Left lung (tissue), 4 donors: ENCODE measurements at regions not wholly inside any gene's neighbourhood (a gene's known extent, or its start where the extent isn't known, plus 50 kb on each side); places are given as distances from the start of the nearest gene placed in this dataset.

ENCODE experiments used
- ATAC-seq: fragments of 200-7000 bp; cut with Tn5 transposase; one replicate; pipeline ENCODE4 v1.9.1; 2020; ENCODE audit warnings: moderate library complexity
- DNase-seq, 4 donors: peaks; one replicate each; pipeline ENCODE4 v3.0.0-alpha.2; 2013 to 2020
- H3K27ac ChIP-seq, 2 donors: fragments of 200-600 bp; sonication (generic) in 1 of 2; one replicate each; pipeline versions ENCODE4 v1.5.0 to v1.8.0; 2020 to 2021
- H3K27me3 ChIP-seq, 2 donors: fragments of 200-600 bp; sonication (generic) in 1 of 2; one replicate each; pipeline versions ENCODE4 v1.5.0 to v1.8.0; 2020 to 2021
- H3K36me3 ChIP-seq, 2 donors: fragments of 200-600 bp; sonication (generic) in 1 of 2; one replicate each; pipeline versions ENCODE4 v1.5.0 to v1.8.0; 2020 to 2021
- H3K4me1 ChIP-seq, 2 donors: fragments of 200-600 bp; one replicate each; pipeline ENCODE4 v1.8.0; 2021
- H3K4me3 ChIP-seq, 2 donors: fragments of 200-600 bp; sonication (generic) in 1 of 2; one replicate each; pipeline versions ENCODE4 v1.5.0 to v1.8.0; 2020 to 2021; ENCODE audit warnings: mild to moderate bottlenecking in 1 of 2
- H3K9me3 ChIP-seq, 2 donors: fragments of 200-600 bp; sonication (generic) in 1 of 2; one replicate each; pipeline versions ENCODE4 v1.5.0 to v1.8.0; 2020 to 2021
- CTCF ChIP-seq, 2 donors: fragments of 200-600 bp; sonication (generic) in 1 of 2; IDR thresholded peaks; one replicate each; pipeline versions ENCODE4 v1.5.0 to v1.8.0; 2021; ENCODE audit warnings: antibody characterized with exemption in 2 of 2
- intact Hi-C, 2 donors: fragments of 100-400 bp; cut with DNase I; formaldehyde crosslinking; loops; one replicate each; pipeline versions ENCODE4 v1.11.2 to v1.14.2; 2022
- donor health status: DM: no; HTN: yes; CAD: no.
- donor health status: DM: no; HTN: no; CAD: no.

DNA sequence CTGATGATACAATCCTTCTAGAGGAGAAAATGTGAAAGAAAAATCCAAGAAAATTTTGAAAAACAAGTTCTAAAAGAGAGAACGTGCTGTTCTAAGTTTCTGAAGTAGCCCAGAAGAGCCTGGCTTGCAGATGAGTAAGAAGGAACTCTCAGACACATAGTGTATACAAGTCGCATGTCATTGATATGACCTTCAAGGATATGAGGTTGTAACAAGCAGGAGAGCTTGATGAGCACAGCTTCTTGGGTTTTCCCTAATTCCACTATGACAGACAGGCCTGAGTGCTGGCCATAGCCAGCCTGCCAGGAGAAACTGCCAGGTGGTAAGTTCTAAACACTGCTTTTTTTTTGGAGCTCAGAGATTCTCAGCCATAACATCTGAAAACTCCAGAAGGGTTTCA is 235.7 kb upstream of the SIX2 start:
- H3K27ac ChIP-seq: no peak overlapping the region
- no peak for ATAC-seq

DNA sequence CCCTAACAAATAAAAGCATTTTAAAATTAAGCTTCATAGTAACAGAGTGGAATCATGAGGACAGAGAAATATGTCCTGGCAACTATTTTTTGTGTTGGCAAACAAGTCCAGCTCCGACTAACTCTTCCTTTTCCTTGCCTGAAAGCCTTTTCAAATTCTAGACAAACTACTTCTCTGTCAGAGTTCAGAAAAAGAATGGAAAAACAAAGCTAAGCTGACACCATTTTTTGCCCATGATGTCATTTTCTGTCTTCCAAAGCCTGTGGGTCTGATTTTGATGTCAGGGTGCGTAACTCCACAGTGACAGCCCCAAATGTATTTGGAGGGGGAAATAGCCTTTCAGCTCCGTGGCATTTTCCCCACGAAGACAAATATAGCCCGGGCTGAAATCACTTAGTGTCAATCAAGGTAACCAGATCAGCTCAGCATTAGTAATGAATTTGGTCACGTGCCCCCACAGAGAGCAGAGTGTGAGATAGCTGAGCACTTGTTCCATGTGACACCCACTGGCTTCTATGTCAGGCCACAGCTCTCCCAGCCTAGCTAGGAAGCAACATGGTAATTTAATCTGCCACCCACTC is 233.0 kb upstream of the SIX2 start:
- Histone ChIP-seq H3K36me3 (no peaks in the 10 kb centered on the region), H3K27ac (no peak overlapping the region), H3K9me3 (no peaks in the 10 kb centered on the region), H3K27me3 (peaks cover 0 to 6% of the 10 kb centered on the region in 2 donors), H3K4me1 (no peaks in the 10 kb centered on the region), H3K4me3 (no peak overlapping the region)
- ATAC-seq (peak; percentile 68), DNase-seq (no peak)
- no peak for TF ChIP-seq CTCF (IDR thresholded peaks at IDR 0.05)
- intact Hi-C loops: no loop called here

More for the DNA sequence above, 235.7 kb upstream of the SIX2 start:
- H3K4me3 ChIP-seq: no peak overlapping the region
- no peaks in the 10 kb centered on the region for H3K36me3 ChIP-seq
- intact Hi-C loops: no loop called here
- H3K9me3 ChIP-seq: no peaks in the 10 kb centered on the region
- no peaks in the 10 kb centered on the region for H3K4me1 ChIP-seq
- H3K27me3 ChIP-seq: no peaks in the 10 kb centered on the region
- no peak for TF ChIP-seq CTCF (IDR thresholded peaks at IDR 0.05)
- DNase-seq: no peak

GRCh38 chr2:45241061-45241561 is 231.9 kb upstream of the SIX2 start:
- Histone ChIP-seq H3K4me1 (no peaks in the 10 kb centered on the region), H3K27ac (no peak overlapping the region), H3K27me3 (peaks cover 0 to 8% of the 10 kb centered on the region in 2 donors), H3K9me3 (no peaks in the 10 kb centered on the region), H3K36me3 (no peaks in the 10 kb centered on the region), H3K4me3 (no peak overlapping the region)
- DNase-seq (no peak), ATAC-seq (no peak)
- no peak for TF ChIP-seq CTCF (IDR thresholded peaks at IDR 0.05)
- intact Hi-C loops: no loop called here

DNA sequence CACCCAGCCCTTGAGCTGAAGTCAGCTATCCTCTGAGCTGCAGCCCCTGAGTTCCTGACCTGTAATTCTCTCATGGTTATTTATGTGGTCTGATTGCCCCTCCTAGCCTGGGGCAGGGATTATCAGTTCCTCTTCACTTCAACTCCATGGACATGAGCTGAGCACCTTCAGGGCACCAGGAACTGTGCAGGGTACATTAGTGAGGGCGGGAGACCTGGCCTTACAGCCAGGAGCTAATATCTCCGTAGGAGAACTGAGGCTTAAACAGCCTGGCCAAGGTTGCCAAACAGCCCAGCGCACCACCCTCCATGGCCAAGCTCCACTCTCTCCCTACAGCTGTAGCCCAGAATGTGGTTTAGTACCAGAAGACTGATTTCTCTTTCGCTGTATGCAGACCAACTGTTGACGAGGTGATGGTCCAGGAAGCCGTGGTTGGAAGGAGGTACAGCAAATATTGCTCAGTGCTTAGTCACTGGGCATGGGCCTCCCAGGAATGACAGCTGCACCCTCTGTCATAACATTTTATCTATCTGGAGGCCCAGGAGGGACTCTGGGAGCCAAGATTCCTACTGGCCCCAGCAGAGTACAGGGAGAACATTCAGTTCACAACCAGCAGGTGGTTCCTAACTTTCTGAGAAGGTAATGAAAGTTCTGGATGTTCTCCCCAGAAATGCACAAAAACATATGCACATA is 228.7 kb upstream of the SIX2 start:
- DNase-seq (no peak), ATAC-seq (peak; percentile 46)
- no peak for TF ChIP-seq CTCF (IDR thresholded peaks at IDR 0.05)
- Histone ChIP-seq H3K27me3 (peaks cover 0 to 8% of the 10 kb centered on the region in 2 donors), H3K4me3 (no peak overlapping the region), H3K27ac (no peak overlapping the region), H3K4me1 (no peaks in the 10 kb centered on the region), H3K9me3 (no peaks in the 10 kb centered on the region), H3K36me3 (no peaks in the 10 kb centered on the region)
- intact Hi-C loops: no loop called here

DNA sequence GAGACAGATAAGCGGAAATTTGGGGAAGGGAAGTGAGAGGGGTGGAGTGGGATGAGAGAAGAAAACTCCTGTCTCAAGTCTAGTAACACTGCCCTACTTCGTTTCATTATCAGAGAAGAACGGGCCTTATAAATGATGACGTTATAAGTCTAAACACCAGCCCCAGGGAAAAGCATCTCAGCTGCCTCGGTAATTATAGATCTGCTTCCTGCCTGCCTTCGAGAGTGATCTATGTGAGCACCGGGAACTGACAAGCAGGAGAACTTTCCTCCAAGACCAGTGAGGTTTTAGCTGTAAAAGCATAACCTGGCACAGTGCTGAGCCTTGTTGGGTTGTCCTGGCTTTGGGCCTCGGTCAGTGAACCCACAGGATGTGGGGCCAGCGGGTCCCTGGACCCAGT is 227.9 kb upstream of the SIX2 start:
- no peak overlapping the region for H3K27ac ChIP-seq
- peaks cover 0 to 8% of the 10 kb centered on the region in 2 donors for H3K27me3 ChIP-seq
- no peak for ATAC-seq
- intact Hi-C loops: no loop called here
- no peak for TF ChIP-seq CTCF (IDR thresholded peaks at IDR 0.05)
- H3K4me1 ChIP-seq: no peaks in the 10 kb centered on the region
- no peaks in the 10 kb centered on the region for H3K36me3 ChIP-seq
- no peaks in the 10 kb centered on the region for H3K9me3 ChIP-seq
- no peak overlapping the region for H3K4me3 ChIP-seq
- DNase-seq: no peak
